ENCODE measurements at regions not wholly inside any gene's neighbourhood (a gene's known extent, or its start where the extent isn't known, plus 50 kb on each side); places are given as distances from the start of the nearest gene placed in this dataset.

DNA sequence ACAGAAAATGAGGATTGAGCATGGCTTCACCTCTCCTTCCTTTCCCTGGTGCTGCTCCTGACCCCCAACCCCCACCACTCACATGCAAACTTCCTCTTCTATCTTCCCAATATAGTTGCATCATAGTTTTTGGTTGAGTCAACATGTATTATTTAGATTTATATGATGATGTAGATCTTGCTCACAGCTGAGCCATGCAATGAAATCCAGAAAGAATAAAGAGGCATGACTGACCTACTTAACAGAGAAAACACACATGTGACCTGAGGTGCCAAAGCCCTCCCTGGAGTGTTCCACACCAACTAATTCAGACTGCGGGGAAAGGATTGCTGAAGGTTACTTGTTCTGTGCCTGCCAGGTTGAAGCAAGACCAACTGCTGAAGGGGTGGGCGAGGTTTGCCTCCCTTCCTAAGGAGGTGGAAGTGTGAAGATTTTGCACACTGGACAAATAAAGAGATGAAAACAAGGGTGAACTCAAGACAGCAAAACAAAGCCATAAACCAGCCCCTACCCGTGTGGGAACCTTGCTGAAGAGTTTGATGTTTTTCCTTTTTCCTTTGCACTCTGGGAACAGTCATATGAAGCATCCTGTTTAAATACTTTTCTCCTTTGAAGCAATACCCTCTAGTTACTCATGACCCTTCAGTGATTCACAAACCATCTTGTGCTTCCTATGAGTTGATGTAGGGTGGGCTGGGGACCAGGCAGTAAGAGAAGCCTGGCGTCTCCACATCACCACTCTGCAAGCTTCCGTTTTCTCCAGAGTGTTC lies 155.2 kb upstream of the UBE2E1 start:
- Histone ChIP-seq H3K9me1 (replicated peaks; ENCODE audit: control insufficient read depth, extremely low read depth, insufficient read depth, low read length) (no peaks in the 10 kb centered on the region), H4K20me1 (replicated peaks; ENCODE audit: control insufficient read depth, extremely low read depth, insufficient read depth, low read length) (no peaks in the 10 kb centered on the region), H3K79me2 (ENCODE audit: control insufficient read depth, insufficient read depth, low read length) (no peaks in the 10 kb centered on the region), H3K9ac (replicated peaks; ENCODE audit: extremely low read depth, insufficient read depth, low read length) (no peak overlapping the region), H3K27ac (ENCODE audit: insufficient read depth, low read depth, low read length) (peak overlapping the region; percentile 24), H3K27me3 (ENCODE audit: control insufficient read depth in 2 of 2, insufficient read depth in 2 of 2, low read length in 2 of 2) (no peaks in the 10 kb centered on the region), H3K36me3 (ENCODE audit: control insufficient read depth in 2 of 2, extremely low read depth in 1 of 2, insufficient read depth in 2 of 2, low read length in 2 of 2) (no peaks in the 10 kb centered on the region), H3K4me2 (ENCODE audit: insufficient read depth, low read length) (peak overlapping the region; percentile 6), H3K9me3 (replicated peaks; ENCODE audit: control insufficient read depth, insufficient read depth, low read length) (no peaks in the 10 kb centered on the region), H3K4me1 (ENCODE audit: control insufficient read depth, extremely low read depth, insufficient read depth, low read length) (peaks cover 13% of the 10 kb centered on the region), H2AFZ (ENCODE audit: low read depth, low read length) (peak overlapping the region; percentile 37), H3K4me3 (replicated peaks in 1 of 3; ENCODE audit: insufficient read depth in 1 of 3, low read depth in 1 of 3, low read length in 3 of 3) (no peak overlapping the region)
- dilution Hi-C loops (cut with MboI; ENCODE audit: extremely low pct_ligation_motif_present, low sequenced_read_pairs) (no loop called here), intact Hi-C loops (cut with micrococcal nuclease) (no loop called here)
- BruUV-seq (replicated peaks) = no TSS peak
- peak; percentile 78 for DNase-seq (ENCODE audit: low read depth, low spot score)
- ChIA-PET CTCF (interaction anchor here (1.4 to 1.9 kb wide), 2 partner anchors 9 to 14 kb away, joined by 6 to 9 read pairs; no protein-coding TSS in a partner anchor), POLR2A (interaction anchor here (0.7 kb wide), 1 partner anchor 22 kb away, joined by 3 read pairs; no protein-coding TSS in a partner anchor)
- TF ChIP-seq POLR2A (IDR thresholded peaks at IDR 0.05; ENCODE audit: low read depth, low read length) (no peak), FOS (IDR thresholded peaks at IDR 0.05; ENCODE audit: borderline replicate concordance, insufficient read depth, low read length) (peak; percentile 78), GATA2 (IDR thresholded peaks at IDR 0.05; ENCODE audit: insufficient read depth, insufficient read length, low read depth, low read length) (peak; percentile 63), JUN (IDR thresholded peaks at IDR 0.05; ENCODE audit: borderline replicate concordance, insufficient read depth, insufficient read length, low read depth) (peak; percentile 19)
- FAIRE-seq = peak; percentile 64

DNA sequence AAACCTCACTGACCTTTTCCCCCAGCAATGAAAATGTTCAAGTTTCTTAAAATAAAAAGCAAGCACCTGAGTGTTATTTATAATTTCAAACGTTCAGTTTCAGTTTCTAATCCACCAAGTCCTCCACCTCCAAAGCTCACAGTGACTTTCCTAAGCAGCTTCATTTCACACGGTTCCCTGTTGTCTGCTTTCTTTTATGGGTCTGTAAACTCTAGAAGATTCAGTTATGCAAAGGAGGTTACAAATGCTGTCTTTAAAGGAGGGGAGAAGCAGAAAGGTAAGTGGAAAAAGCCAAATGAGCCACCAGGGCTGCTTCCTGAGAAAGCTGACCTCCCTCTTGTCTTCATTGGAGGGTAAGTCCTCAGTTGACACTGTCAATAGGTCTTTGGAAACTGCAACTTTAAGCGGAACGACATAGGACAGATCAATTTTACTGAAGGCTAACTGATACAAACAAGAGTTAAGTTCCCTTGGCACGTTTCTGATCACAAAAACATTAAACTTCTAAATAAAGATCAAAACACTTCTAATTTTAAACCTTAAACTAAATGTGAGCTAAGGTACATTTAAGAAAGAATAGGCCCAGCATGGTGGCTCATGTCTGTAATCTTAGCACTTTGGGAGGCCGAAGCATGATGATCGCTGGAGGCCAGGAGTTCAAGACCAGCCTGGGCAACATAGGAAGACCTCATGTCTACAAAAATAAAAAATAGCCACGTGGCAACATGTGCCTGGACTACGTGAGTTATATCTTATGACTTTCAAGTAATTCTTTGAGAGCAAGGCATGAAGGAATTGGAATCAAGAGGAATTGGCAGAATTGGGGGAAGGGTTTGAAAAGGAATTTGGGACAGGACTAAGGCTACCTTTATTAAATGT lies 151.9 kb upstream of the UBE2E1 start:
- Histone ChIP-seq H3K4me3 (replicated peaks in 1 of 3; ENCODE audit: insufficient read depth in 1 of 3, low read depth in 1 of 3, low read length in 3 of 3) (no peak overlapping the region), H3K27me3 (ENCODE audit: control insufficient read depth in 2 of 2, insufficient read depth in 2 of 2, low read length in 2 of 2) (no peaks in the 10 kb centered on the region), H3K27ac (ENCODE audit: insufficient read depth, low read depth, low read length) (no peak overlapping the region), H3K9me3 (replicated peaks; ENCODE audit: control insufficient read depth, insufficient read depth, low read length) (no peaks in the 10 kb centered on the region), H3K36me3 (ENCODE audit: control insufficient read depth in 2 of 2, extremely low read depth in 1 of 2, insufficient read depth in 2 of 2, low read length in 2 of 2) (no peaks in the 10 kb centered on the region), H3K4me2 (ENCODE audit: insufficient read depth, low read length) (no peak overlapping the region), H3K4me1 (ENCODE audit: control insufficient read depth, extremely low read depth, insufficient read depth, low read length) (peaks cover 13% of the 10 kb centered on the region), H3K9ac (replicated peaks; ENCODE audit: extremely low read depth, insufficient read depth, low read length) (no peak overlapping the region), H4K20me1 (replicated peaks; ENCODE audit: control insufficient read depth, extremely low read depth, insufficient read depth, low read length) (no peaks in the 10 kb centered on the region), H3K79me2 (ENCODE audit: control insufficient read depth, insufficient read depth, low read length) (no peaks in the 10 kb centered on the region), H2AFZ (ENCODE audit: low read depth, low read length) (no peak overlapping the region), H3K9me1 (replicated peaks; ENCODE audit: control insufficient read depth, extremely low read depth, insufficient read depth, low read length) (no peaks in the 10 kb centered on the region)
- DNase-seq (ENCODE audit: low read depth, low spot score) (no peak), FAIRE-seq (no peak)
- no peak for TF ChIP-seq GATA2 (IDR thresholded peaks at IDR 0.05; ENCODE audit: insufficient read depth, insufficient read length, low read depth, low read length)
- TF ChIP-seq, protein P1, sequence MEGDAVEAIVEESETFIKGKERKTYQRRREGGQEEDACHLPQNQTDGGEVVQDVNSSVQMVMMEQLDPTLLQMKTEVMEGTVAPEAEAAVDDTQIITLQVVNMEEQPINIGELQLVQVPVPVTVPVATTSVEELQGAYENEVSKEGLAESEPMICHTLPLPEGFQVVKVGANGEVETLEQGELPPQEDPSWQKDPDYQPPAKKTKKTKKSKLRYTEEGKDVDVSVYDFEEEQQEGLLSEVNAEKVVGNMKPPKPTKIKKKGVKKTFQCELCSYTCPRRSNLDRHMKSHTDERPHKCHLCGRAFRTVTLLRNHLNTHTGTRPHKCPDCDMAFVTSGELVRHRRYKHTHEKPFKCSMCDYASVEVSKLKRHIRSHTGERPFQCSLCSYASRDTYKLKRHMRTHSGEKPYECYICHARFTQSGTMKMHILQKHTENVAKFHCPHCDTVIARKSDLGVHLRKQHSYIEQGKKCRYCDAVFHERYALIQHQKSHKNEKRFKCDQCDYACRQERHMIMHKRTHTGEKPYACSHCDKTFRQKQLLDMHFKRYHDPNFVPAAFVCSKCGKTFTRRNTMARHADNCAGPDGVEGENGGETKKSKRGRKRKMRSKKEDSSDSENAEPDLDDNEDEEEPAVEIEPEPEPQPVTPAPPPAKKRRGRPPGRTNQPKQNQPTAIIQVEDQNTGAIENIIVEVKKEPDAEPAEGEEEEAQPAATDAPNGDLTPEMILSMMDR (IDR thresholded peaks at IDR 0.05; ENCODE audit: extremely low read depth in 1 of 2, insufficient read depth in 1 of 2, low read depth in 1 of 2, low read length in 2 of 2) = no peak
- no peak for TF ChIP-seq POLR2A (IDR thresholded peaks at IDR 0.05; ENCODE audit: low read depth, low read length)
- TF ChIP-seq JUN (IDR thresholded peaks at IDR 0.05; ENCODE audit: borderline replicate concordance, insufficient read depth, insufficient read length, low read depth) = no peak
- TF ChIP-seq MAX (IDR thresholded peaks at IDR 0.05; ENCODE audit: insufficient read depth, insufficient read length) = no peak
- TF ChIP-seq FOS (IDR thresholded peaks at IDR 0.05; ENCODE audit: borderline replicate concordance, insufficient read depth, low read length) = no peak
- no peak for TF ChIP-seq MYC (IDR thresholded peaks at IDR 0.05; ENCODE audit: low read depth, low read length)
- no peak for TF ChIP-seq EZH2 (IDR thresholded peaks at IDR 0.05; ENCODE audit: borderline replicate concordance, low read depth, low read length, severe bottlenecking)
- TF ChIP-seq POLR2AphosphoS5 (IDR thresholded peaks at IDR 0.05; ENCODE audit: insufficient read depth, low read depth, low read length) = no peak
- dilution Hi-C loops (cut with MboI; ENCODE audit: extremely low pct_ligation_motif_present, low sequenced_read_pairs) (no loop called here), intact Hi-C loops (cut with micrococcal nuclease) (no loop called here)
- BruUV-seq (replicated peaks) = no TSS peak
- ChIA-PET CTCF (interaction anchor here (0.7 kb wide), 1 partner anchor 10 kb away, joined by 3 read pairs; no protein-coding TSS in a partner anchor), POLR2A (no interaction called here)

Measured in endothelial cell of umbilical vein (primary cell).